ENCODE measurements at regions not wholly inside any gene's neighbourhood (a gene's known extent, or its start where the extent isn't known, plus 50 kb on each side); places are given as distances from the start of the nearest gene placed in this dataset.

GRCh38 chr3:5828251-5828650, 640.7 kb downstream of the EDEM1 start:
- no peak for TF ChIP-seq CTCF (IDR thresholded peaks at IDR 0.05 in 8 of 11, conservative IDR thresholded peaks at IDR 0.05 in 3 of 11)
- no peak for TF ChIP-seq POLR2AphosphoS5 (IDR thresholded peaks at IDR 0.05)

Measured in spleen (tissue), 7 donors.